ENCODE measurements at regions not wholly inside any gene's neighbourhood (a gene's known extent, or its start where the extent isn't known, plus 50 kb on each side); places are given as distances from the start of the nearest gene placed in this dataset.
A peak's percentile ranks its signal among the peaks of the same experiment; 100 is the strongest.
"Not testable (repeated sequence)": the region's sequence is repeated elsewhere in the genome, so short reads cannot be mapped to it uniquely, and the experiment has no call there.

GRCh38 chr5:163916376-163916775, 411.0 kb downstream of the MAT2B start:
- intact Hi-C loops (cut with micrococcal nuclease; ENCODE audit: unreplicated experiment): loop anchor here (5.0 to 10.0 kb wide), 2 partner anchors 409 to 482 kb away; partner anchors contain the start of genes CCNG1 and MAT2B

GRCh38 chr5:163916861-163917260, 411.4 kb downstream of the MAT2B start:
- Histone ChIP-seq H3K36me3 (ENCODE audit: insufficient read depth, low read length) (peaks cover 3% of the 10 kb centered on the region; the same call in 1 of the 2 replicates), H3K27ac (ENCODE audit: low read depth, low read length, poor library complexity, severe bottlenecking) (peak overlapping the region; percentile 99), H3K4me1 (ENCODE audit: insufficient read depth, low read length, poor library complexity, severe bottlenecking) (peaks cover 54% of the 10 kb centered on the region), H2AFZ (ENCODE audit: low read length) (peak overlapping the region; percentile 75), H3K9me2 (ENCODE audit: insufficient read depth, low read length) (no peaks in the 10 kb centered on the region), H3K4me2 (ENCODE audit: low read length) (peak overlapping the region; percentile 84), H4K20me1 (ENCODE audit: insufficient read depth, low read length) (no peaks in the 10 kb centered on the region), H3K9me3 (ENCODE audit: low read length) (peaks cover 47% of the 10 kb centered on the region; the same call in 1 of the 2 replicates), H3K79me2 (ENCODE audit: insufficient read depth, low read depth, low read length) (no peaks in the 10 kb centered on the region), H3K4me3 (ENCODE audit: low read depth, low read length, poor library complexity, severe bottlenecking) (peak overlapping the region; percentile 61)
- intact Hi-C loops (cut with micrococcal nuclease; ENCODE audit: unreplicated experiment): loop anchor here (5.0 to 10.0 kb wide), 2 partner anchors 410 to 482 kb away; partner anchors contain the start of genes CCNG1 and MAT2B
- no peak for DNase-seq (ENCODE audit: low spot score)
- POLR2A ChIA-PET: no interaction called here
- CTCF ChIA-PET (ENCODE audit: unreplicated experiment): no interaction called here
- BruUV-seq (replicated peaks): no TSS peak
- no peak for TF ChIP-seq EZH2phosphoT487 (IDR thresholded peaks at IDR 0.05; ENCODE audit: borderline replicate concordance, low read depth, low read length)
- no peak for TF ChIP-seq CTCF (conservative IDR thresholded peaks at IDR 0.05; ENCODE audit: low read length)

More at GRCh38 chr5:163916376-163916775, 411.0 kb downstream of the MAT2B start:
- Histone ChIP-seq H3K36me3 (ENCODE audit: insufficient read depth, low read length) (peaks cover 2% of the 10 kb centered on the region; the same call in 1 of the 2 replicates), H3K79me2 (ENCODE audit: insufficient read depth, low read depth, low read length) (no peaks in the 10 kb centered on the region), H2AFZ (ENCODE audit: low read length) (peak overlapping the region; percentile 75), H3K9me2 (ENCODE audit: insufficient read depth, low read length) (no peaks in the 10 kb centered on the region), H3K9me3 (ENCODE audit: low read length) (peaks cover 42% of the 10 kb centered on the region; the same call in 1 of the 2 replicates), H3K27ac (ENCODE audit: low read depth, low read length, poor library complexity, severe bottlenecking) (peak overlapping the region; percentile 99), H3K4me1 (ENCODE audit: insufficient read depth, low read length, poor library complexity, severe bottlenecking) (peaks cover 55% of the 10 kb centered on the region), H3K4me2 (ENCODE audit: low read length) (peak overlapping the region; percentile 84), H3K4me3 (ENCODE audit: low read depth, low read length, poor library complexity, severe bottlenecking) (peak overlapping the region; percentile 61), H4K20me1 (ENCODE audit: insufficient read depth, low read length) (no peaks in the 10 kb centered on the region)
- TF ChIP-seq EZH2phosphoT487 (IDR thresholded peaks at IDR 0.05; ENCODE audit: borderline replicate concordance, low read depth, low read length) (no peak), CTCF (conservative IDR thresholded peaks at IDR 0.05; ENCODE audit: low read length) (no peak)
- no TSS peak for BruUV-seq (replicated peaks)
- DNase-seq (ENCODE audit: low spot score): peak; percentile 92
- POLR2A ChIA-PET: interaction anchor here (0.6 to 1.8 kb wide), 3 partner anchors 11 to 361 kb away, joined by 3 to 4 read pairs (median 3); no protein-coding TSS in a partner anchor
- CTCF ChIA-PET (ENCODE audit: unreplicated experiment): no interaction called here

GRCh38 chr5:163917747-163918146, 412.3 kb downstream of the MAT2B start:
- CTCF ChIA-PET (ENCODE audit: unreplicated experiment): no interaction called here
- Histone ChIP-seq H3K79me2 (ENCODE audit: insufficient read depth, low read depth, low read length) (no peaks in the 10 kb centered on the region), H3K9me2 (ENCODE audit: insufficient read depth, low read length) (no peaks in the 10 kb centered on the region), H3K36me3 (ENCODE audit: insufficient read depth, low read length) (peaks cover 3% of the 10 kb centered on the region; the same call in 1 of the 2 replicates), H4K20me1 (ENCODE audit: insufficient read depth, low read length) (no peaks in the 10 kb centered on the region), H3K4me3 (ENCODE audit: low read depth, low read length, poor library complexity, severe bottlenecking) (peak overlapping the region; percentile 61), H3K9me3 (ENCODE audit: low read length) (peaks cover 52% of the 10 kb centered on the region; the same call in 1 of the 2 replicates), H3K27ac (ENCODE audit: low read depth, low read length, poor library complexity, severe bottlenecking) (peak overlapping the region; percentile 99), H2AFZ (ENCODE audit: low read length) (peak overlapping the region; percentile 75; the same call in 1 of the 2 replicates), H3K4me1 (ENCODE audit: insufficient read depth, low read length, poor library complexity, severe bottlenecking) (peaks cover 53% of the 10 kb centered on the region), H3K4me2 (ENCODE audit: low read length) (peak overlapping the region; percentile 84; the same call in 1 of the 2 replicates)
- intact Hi-C loops (cut with micrococcal nuclease; ENCODE audit: unreplicated experiment): loop anchor here (5.0 to 10.0 kb wide), 2 partner anchors 410 to 483 kb away; partner anchors contain the start of genes CCNG1 and MAT2B
- no peak for DNase-seq (ENCODE audit: low spot score)
- no peak for TF ChIP-seq CTCF (conservative IDR thresholded peaks at IDR 0.05; ENCODE audit: low read length)
- no peak for TF ChIP-seq EZH2phosphoT487 (IDR thresholded peaks at IDR 0.05; ENCODE audit: borderline replicate concordance, low read depth, low read length)
- no TSS peak for BruUV-seq (replicated peaks)
- POLR2A ChIA-PET: no interaction called here

- H3K4me1 ChIP-seq (ENCODE audit: insufficient read depth, low read length, poor library complexity, severe bottlenecking); BruUV-seq (replicated peaks); H2AFZ ChIP-seq (ENCODE audit: low read length); H3K27ac ChIP-seq (ENCODE audit: low read depth, low read length, poor library complexity, severe bottlenecking); intact Hi-C loops (cut with micrococcal nuclease; ENCODE audit: unreplicated experiment); H3K9me3 ChIP-seq (ENCODE audit: low read length); DNase-seq (ENCODE audit: low spot score); H3K9me2 ChIP-seq (ENCODE audit: insufficient read depth, low read length); H3K36me3 ChIP-seq (ENCODE audit: insufficient read depth, low read length); H3K79me2 ChIP-seq (ENCODE audit: insufficient read depth, low read depth, low read length); CTCF ChIA-PET (ENCODE audit: unreplicated experiment); H4K20me1 ChIP-seq (ENCODE audit: insufficient read depth, low read length); H3K4me3 ChIP-seq (ENCODE audit: low read depth, low read length, poor library complexity, severe bottlenecking); H3K4me2 ChIP-seq (ENCODE audit: low read length): not testable (repeated sequence)
- POLR2A ChIA-PET: interaction anchor here (0.6 to 1.6 kb wide), 3 partner anchors 10 to 86 kb away, joined by 3 to 5 read pairs (median 4); no protein-coding TSS in a partner anchor
These were observed 429.6 kb downstream of the MAT2B start for GRCh38 chr5:163934990-163935389.
